K562 (cell line): ENCODE measurements at regions not wholly inside any gene's neighbourhood (a gene's known extent, or its start where the extent isn't known, plus 50 kb on each side); places are given as distances from the start of the nearest gene placed in this dataset.

Experiments used
- ATAC-seq: fragments of 200-7000 bp; cut with Tn5 transposase; 3 replicates; pipeline ENCODE4 v1.9.1; 2020; ENCODE audit warnings: moderate library complexity
- BruUV-seq: library from RNA; stranded (reverse); fragments of 400-500 nt; replicated peaks from 2 replicates; lab custom pipeline; 2021; lab: Mats Ljungman, UMichigan
- CTCF ChIA-PET: fragments of 300-600 bp; formaldehyde crosslinking; extraction: SDS; loops from one replicate; lab custom pipeline; 2021; ENCODE audit warnings: low intra/inter-chr PET ratio; lab: Yijun Ruan, JAX
- POLR2A ChIA-PET: fragments of 300-600, 350-650 bp; sonication (Branson Sonifier 250); formaldehyde crosslinking; extraction: SDS; loops from one replicate; lab custom pipeline; 2021; ENCODE audit warnings: antibody characterized with exemption, inconsistent platforms; lab: Yijun Ruan, JAX
- DNase-seq, 4 experiments: peaks; one replicate each; pipeline versions ENCODE4 v3.0.0 to v3.0.0-alpha.2; 2011 to 2018; ENCODE audit warnings: low spot score in 3 of 4, mixed read lengths in 3 of 4; ENCODE audit errors: extremely low read depth in 1 of 4
- FAIRE-seq: peaks from 2 replicates; lab custom pipeline; 2011; peaks lifted over from hg19 to GRCh38; lab: Jason Lieb, UNC
- H2AFZ ChIP-seq: 2 replicates; pipeline ENCODE4 v1.6.0; 2011; ENCODE audit warnings: low read depth, low read length, control low read depth, inconsistent platforms
- H3K27ac ChIP-seq: fragments of 200-600 bp; 3 replicates; pipeline ENCODE4 v1.8.0; 2011; ENCODE audit warnings: low read depth, mild to moderate bottlenecking, control low read depth, inconsistent platforms, low read length, moderate library complexity, mixed read lengths; ENCODE audit errors: extremely low read depth
- H3K27me3 ChIP-seq, 2 experiments: fragments of 300-600 bp in 1 of 2; 2 replicates in 1 of 2; 3 replicates in 1 of 2; pipeline versions ENCODE4 v1.6.0 to v1.8.0; 2011; ENCODE audit warnings: inconsistent platforms in 2 of 2, low read length in 2 of 2, mild to moderate bottlenecking in 1 of 2, mixed read lengths in 1 of 2, moderate library complexity in 1 of 2; ENCODE audit not compliant: control insufficient read depth in 2 of 2, insufficient read depth in 2 of 2
- H3K36me3 ChIP-seq: fragments of 300-600 bp; 3 replicates; pipeline ENCODE4 v1.8.0; 2011; ENCODE audit warnings: mild to moderate bottlenecking, low read length, inconsistent platforms; ENCODE audit not compliant: control insufficient read depth, insufficient read depth
- H3K4me1 ChIP-seq, 2 experiments: fragments of 200-600 bp in 1 of 2; replicated peaks in 1 of 2; 2 replicates in 1 of 2; 3 replicates in 1 of 2; pipeline versions ENCODE4 v1.5.1 to v1.8.0; 2011; ENCODE audit warnings: inconsistent platforms in 2 of 2, low read length in 2 of 2, mild to moderate bottlenecking in 1 of 2, mixed read lengths in 1 of 2, moderate library complexity in 1 of 2; ENCODE audit not compliant: control insufficient read depth in 2 of 2, insufficient read depth in 2 of 2
- H3K4me2 ChIP-seq: 2 replicates; pipeline ENCODE4 v1.6.1; 2011; ENCODE audit warnings: low read length, control low read depth, inconsistent platforms, mixed read lengths; ENCODE audit not compliant: insufficient read depth
- H3K4me3 ChIP-seq: fragments of 200-600 bp; sonication (generic), shearing (Covaris generic); 2 replicates; pipeline ENCODE4 v1.5.1; 2016; ENCODE audit warnings: control low read depth, inconsistent platforms
- H3K79me2 ChIP-seq: fragments of 200-600 bp; 3 replicates; pipeline ENCODE4 v1.8.0; 2011; ENCODE audit warnings: low read length, inconsistent platforms; ENCODE audit not compliant: control insufficient read depth, insufficient read depth
- H3K9ac ChIP-seq, 2 experiments: 2 replicates each; pipeline versions ENCODE4 v1.6.0 to v1.6.1; 2011; ENCODE audit warnings: low read depth in 2 of 2, low read length in 2 of 2, control low read depth in 1 of 2, inconsistent platforms in 1 of 2, mild to moderate bottlenecking in 1 of 2, mixed read lengths in 1 of 2; ENCODE audit not compliant: insufficient read depth in 1 of 2
- H3K9me1 ChIP-seq: one replicate; pipeline ENCODE4 v1.6.0; 2011; ENCODE audit warnings: inconsistent platforms, mild to moderate bottlenecking, low read length, moderate library complexity; ENCODE audit not compliant: control insufficient read depth, insufficient read depth
- H3K9me3 ChIP-seq: replicated peaks from 2 replicates; pipeline ENCODE4 v1.5.1; 2011; ENCODE audit warnings: low read depth, low read length, inconsistent platforms; ENCODE audit not compliant: control insufficient read depth, insufficient read depth
- H4K20me1 ChIP-seq: replicated peaks from 2 replicates; pipeline ENCODE4 v1.6.1; 2011; ENCODE audit warnings: low read length, inconsistent platforms, mixed read lengths; ENCODE audit not compliant: control insufficient read depth, insufficient read depth
- BDP1 ChIP-seq: IDR thresholded peaks from 3 replicates; pipeline ENCODE4 v1.6.1; 2011; ENCODE audit not compliant: insufficient read length, insufficient read depth
- EGR1 ChIP-seq: fragments of 450-650 bp; conservative IDR thresholded peaks from 2 replicates; pipeline ENCODE4 v1.6.1; 2017; ENCODE audit warnings: mild to moderate bottlenecking
- HEY1 ChIP-seq: fragments of 250-450 bp; sonication (Bioruptor Pico); IDR thresholded peaks from 2 replicates; pipeline ENCODE4 v1.5.0; 2020; ENCODE audit warnings: mild to moderate bottlenecking, moderate library complexity, borderline replicate concordance
- HMG20B ChIP-seq: fragments of 250-450 bp; sonication (Bioruptor Pico); IDR thresholded peaks from 2 replicates; pipeline ENCODE4 v1.5.0; 2021; ENCODE audit warnings: mild to moderate bottlenecking
- HMGN3 ChIP-seq: IDR thresholded peaks from 2 replicates; pipeline ENCODE4 v1.6.1; 2011; ENCODE audit warnings: borderline replicate concordance, low read depth, mild to moderate bottlenecking, mixed read lengths, low read length; ENCODE audit not compliant: insufficient read length; ENCODE audit errors: extremely low read depth
- HNRNPLL ChIP-seq: fragments of 200-400 bp; formaldehyde crosslinking; IDR thresholded peaks from 2 replicates; pipeline ENCODE4 v1.6.1; 2017; ENCODE audit warnings: low read length, low read depth, mild to moderate bottlenecking; ENCODE audit not compliant: poor library complexity, severe bottlenecking
- KDM2B ChIP-seq: fragments of 250-450 bp; sonication (Bioruptor Pico); IDR thresholded peaks from 2 replicates; pipeline ENCODE4 v1.8.0; 2021; ENCODE audit warnings: mild to moderate bottlenecking, moderate library complexity
- POLR2AphosphoS5 ChIP-seq: IDR thresholded peaks from 2 replicates; pipeline ENCODE4 v1.6.1; 2011; ENCODE audit warnings: mild to moderate bottlenecking, low read depth, low read length, moderate library complexity; ENCODE audit not compliant: control insufficient read depth, insufficient read depth
- SRSF1 ChIP-seq: fragments of 200-400 bp; formaldehyde crosslinking; IDR thresholded peaks from 2 replicates; pipeline ENCODE4 v1.6.1; 2017; ENCODE audit warnings: mild to moderate bottlenecking, low read depth, low read length, moderate library complexity
- TEAD1 ChIP-seq, 2 experiments: fragments of 450-650 bp in 1 of 2; sonication (generic) in 1 of 2; formaldehyde crosslinking; IDR thresholded peaks; 2 replicates each; pipeline versions ENCODE4 v1.4.0 to v1.8.0; 2020 to 2022; ENCODE audit warnings: mild to moderate bottlenecking in 2 of 2, missing genetic modification reagents in 1 of 2
- ZC3H4 ChIP-seq: sonication (generic); formaldehyde crosslinking; IDR thresholded peaks from 2 replicates; pipeline ENCODE4 v1.9.0; 2021; ENCODE audit warnings: missing genetic modification reagents, borderline replicate concordance
- ZFP30 ChIP-seq: fragments of 250-450 bp; sonication (Bioruptor Pico); IDR thresholded peaks from 2 replicates; pipeline ENCODE4 v1.8.0; 2022; ENCODE audit warnings: moderate library complexity, mild to moderate bottlenecking, inconsistent platforms, borderline replicate concordance
- ZFPM2 ChIP-seq: fragments of 250-450 bp; sonication (Bioruptor Pico); IDR thresholded peaks from 2 replicates; pipeline ENCODE4 v1.5.1; 2022; ENCODE audit warnings: mild to moderate bottlenecking
- WGBS: fragments of 100-300 bp; shearing (Covaris generic); methylation state at CpG from one replicate; pipeline ENCODE4 v1.1.6; 2016; ENCODE audit warnings: low coverage, mixed read lengths; ENCODE audit not compliant: insufficient coverage; ENCODE audit errors: missing lambda C conversion rate; 5-methylcytosine and 5-hydroxymethylcytosine counted together
- in situ Hi-C: fragments of 300-500 bp; cut with MboI; formaldehyde crosslinking; loops from 4 replicates; pipeline ENCODE4 v1.15.0; 2018; ENCODE audit warnings: inconsistent platforms, mixed read lengths
- intact Hi-C: fragments of 100-400 bp; cut with micrococcal nuclease; formaldehyde crosslinking; loops from 2 replicates; pipeline ENCODE4 v1.14.2; 2022
- TF ChIP-seq, protein P1 (sequence below): IDR thresholded peaks from 2 replicates; pipeline ENCODE4 v1.6.1; 2011; ENCODE audit not compliant: insufficient read length; ENCODE audit errors: extremely low read depth
- TF ChIP-seq, protein P2 (sequence below), 2 experiments: IDR thresholded peaks; 2 replicates each; pipeline ENCODE4 v1.6.1; 2011; ENCODE audit warnings: borderline replicate concordance in 1 of 2, control low read depth in 1 of 2, low read depth in 1 of 2, low read length in 1 of 2, mild to moderate bottlenecking in 1 of 2, mixed read lengths in 1 of 2, moderate library complexity in 1 of 2; ENCODE audit not compliant: insufficient read depth in 1 of 2, insufficient read length in 1 of 2, poor library complexity in 1 of 2, severe bottlenecking in 1 of 2; ENCODE audit errors: extremely low read depth in 1 of 2

DNA sequence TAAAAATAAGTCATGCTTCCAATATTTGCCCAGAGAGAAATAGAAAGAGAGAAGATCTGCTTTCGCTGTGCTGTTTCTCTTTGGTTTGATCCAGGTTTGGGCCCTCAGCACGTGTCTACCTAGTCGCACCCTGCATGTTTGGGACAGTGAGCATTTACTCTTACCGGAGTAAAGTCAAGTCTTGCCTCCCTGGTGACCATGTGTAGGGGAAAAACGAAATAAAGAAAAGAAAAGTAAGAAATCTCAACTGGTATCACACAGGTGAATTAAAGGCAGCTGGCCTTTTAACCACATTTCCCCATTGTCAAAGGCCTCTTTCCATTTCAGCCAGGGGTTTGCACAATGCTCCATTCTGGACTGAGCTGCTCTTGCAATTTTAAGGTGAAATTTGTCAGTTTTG lies 619.4 kb downstream of the VRK1 start:
- no peak overlapping the region for H3K4me2 ChIP-seq
- no peak overlapping the region for H3K27ac ChIP-seq
- H2AFZ ChIP-seq, result no peak overlapping the region
- H3K9ac ChIP-seq, result no peak overlapping the region
- FAIRE-seq (no peak), ATAC-seq (no peak), DNase-seq (no peak)
- TF ChIP-seq ZFP30 (CRISPR knock-in tag), result no peak
- no peak for TF ChIP-seq HMGN3
- TF ChIP-seq KDM2B (CRISPR knock-in tag), result no peak
- in situ Hi-C loops (no loop called here), intact Hi-C loops (no loop called here)
- no peaks in the 10 kb centered on the region for H3K4me1 ChIP-seq
- H3K79me2 ChIP-seq, result no peaks in the 10 kb centered on the region
- no peaks in the 10 kb centered on the region for H3K36me3 ChIP-seq
- no peak overlapping the region for H3K4me3 ChIP-seq
- no TSS peak for BruUV-seq
- 0 out of 5 replicates have a peak, but pooled peaks cover 0 to 6% of the 10 kb centered on the region in 2 experiments for H3K27me3 ChIP-seq
- no peaks in the 10 kb centered on the region for H4K20me1 ChIP-seq
- ChIA-PET CTCF (no interaction called here), POLR2A (no interaction called here)
- H3K9me1 ChIP-seq, result no peaks in the 10 kb centered on the region
- no peaks in the 10 kb centered on the region for H3K9me3 ChIP-seq
- WGBS, result 2% methylated on average over 5 of the region's 5 CpGs

DNA sequence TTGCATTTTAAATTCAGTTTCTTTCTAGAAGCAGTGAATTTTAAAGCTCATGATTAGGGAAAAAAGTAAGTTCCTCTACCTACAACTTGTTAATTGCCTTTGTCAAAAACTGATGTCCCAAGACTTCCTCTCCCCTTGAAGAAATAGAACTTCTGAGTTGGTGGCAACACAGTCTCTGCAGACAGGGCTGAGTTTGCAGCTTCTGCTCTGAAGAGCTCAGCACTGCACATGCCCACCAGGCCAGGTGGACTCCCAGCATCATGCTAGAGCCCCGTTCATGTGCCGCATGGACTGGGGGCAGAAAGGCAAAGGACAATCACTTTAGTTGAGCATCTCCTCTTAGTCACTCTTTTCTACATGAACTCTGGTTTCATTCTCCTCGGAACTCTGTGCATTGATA lies 620.1 kb downstream of the VRK1 start:
- no peak for FAIRE-seq
- intact Hi-C loops, result no loop called here
- TF ChIP-seq ZFPM2 (CRISPR knock-in tag), result no peak
- TF ChIP-seq HMG20B (CRISPR knock-in tag), result no peak
- TF ChIP-seq HEY1 (CRISPR knock-in tag), result no peak
- TF ChIP-seq EGR1, result no peak
- TF ChIP-seq POLR2AphosphoS5, result no peak
- no peak for TF ChIP-seq SRSF1
- TF ChIP-seq ZC3H4 (CRISPR knock-in tag), result no peak
- no peak for TF ChIP-seq BDP1
- TF ChIP-seq, protein P1, sequence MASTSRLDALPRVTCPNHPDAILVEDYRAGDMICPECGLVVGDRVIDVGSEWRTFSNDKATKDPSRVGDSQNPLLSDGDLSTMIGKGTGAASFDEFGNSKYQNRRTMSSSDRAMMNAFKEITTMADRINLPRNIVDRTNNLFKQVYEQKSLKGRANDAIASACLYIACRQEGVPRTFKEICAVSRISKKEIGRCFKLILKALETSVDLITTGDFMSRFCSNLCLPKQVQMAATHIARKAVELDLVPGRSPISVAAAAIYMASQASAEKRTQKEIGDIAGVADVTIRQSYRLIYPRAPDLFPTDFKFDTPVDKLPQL, result no peak
- no peak for TF ChIP-seq HNRNPLL
- TF ChIP-seq, protein P2, sequence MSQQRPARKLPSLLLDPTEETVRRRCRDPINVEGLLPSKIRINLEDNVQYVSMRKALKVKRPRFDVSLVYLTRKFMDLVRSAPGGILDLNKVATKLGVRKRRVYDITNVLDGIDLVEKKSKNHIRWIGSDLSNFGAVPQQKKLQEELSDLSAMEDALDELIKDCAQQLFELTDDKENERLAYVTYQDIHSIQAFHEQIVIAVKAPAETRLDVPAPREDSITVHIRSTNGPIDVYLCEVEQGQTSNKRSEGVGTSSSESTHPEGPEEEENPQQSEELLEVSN (IDR thresholded peaks at IDR 0.05; ENCODE audit: borderline replicate concordance in 1 of 2, extremely low read depth in 1 of 2, insufficient read depth in 1 of 2, insufficient read length in 1 of 2, low read depth in 1 of 2, low read length in 1 of 2, poor library complexity in 1 of 2, severe bottlenecking in 1 of 2), result no peak
- TF ChIP-seq TEAD1 (CRISPR knock-in tag; IDR thresholded peaks at IDR 0.05), result no peak

More for the DNA sequence above, 620.1 kb downstream of the VRK1 start:
- in situ Hi-C loops, result no loop called here
- H3K36me3 ChIP-seq, result no peaks in the 10 kb centered on the region
- no TSS peak for BruUV-seq
- no peaks in the 10 kb centered on the region for H3K79me2 ChIP-seq
- no peak overlapping the region for H2AFZ ChIP-seq
- H4K20me1 ChIP-seq, result no peaks in the 10 kb centered on the region
- WGBS, result 0% methylated on average over 3 of the region's 3 CpGs
- ChIA-PET CTCF (no interaction called here), POLR2A (no interaction called here)
- no peaks in the 10 kb centered on the region for H3K9me3 ChIP-seq
- no peaks in the 10 kb centered on the region for H3K9me1 ChIP-seq
- ATAC-seq (no peak), DNase-seq (no peak)
- no peak overlapping the region for H3K27ac ChIP-seq
- no peak overlapping the region for H3K9ac ChIP-seq
- H3K4me2 ChIP-seq, result no peak overlapping the region
- no peak overlapping the region for H3K4me3 ChIP-seq
- H3K27me3 ChIP-seq, result 0 out of 5 replicates have a peak, but pooled peaks cover 0 to 6% of the 10 kb centered on the region in 2 experiments
- no peaks in the 10 kb centered on the region for H3K4me1 ChIP-seq
